GM18502 (cell line): ENCODE measurements at regions not wholly inside any gene's neighbourhood (a gene's known extent, or its start where the extent isn't known, plus 50 kb on each side); places are given as distances from the start of the nearest gene placed in this dataset.
"Not testable (repeated sequence)": the region's sequence is repeated elsewhere in the genome, so short reads cannot be mapped to it uniquely, and the experiment has no call there.

Experiments used
- ATAC-seq: cut with Tn5 transposase; IDR thresholded peaks from one replicate; pipeline ENCODE4 v1.9.1; 2021; ENCODE audit warnings: mild to moderate bottlenecking; ENCODE audit not compliant: unreplicated experiment, poor library complexity

DNA sequence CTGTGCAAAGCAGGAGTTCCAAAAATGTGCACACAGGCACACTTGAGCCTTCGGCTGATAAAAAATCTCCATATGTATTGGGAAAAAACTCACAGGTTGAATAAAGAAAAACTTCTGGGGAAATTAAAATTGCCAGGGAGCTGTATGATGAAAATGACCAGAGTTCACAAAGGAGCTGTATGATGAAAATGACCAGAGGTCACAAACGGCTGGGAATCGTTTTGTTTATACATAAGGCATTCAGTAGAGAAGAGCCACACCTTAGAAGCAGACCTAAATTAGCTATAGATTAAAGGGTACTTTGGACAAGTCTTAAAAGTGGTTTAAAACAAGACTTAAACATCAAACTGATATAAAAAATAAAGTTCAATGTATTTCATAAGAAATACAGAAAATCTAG, 251.7 kb upstream of the TMEM132C start:
- no peak for ATAC-seq

DNA sequence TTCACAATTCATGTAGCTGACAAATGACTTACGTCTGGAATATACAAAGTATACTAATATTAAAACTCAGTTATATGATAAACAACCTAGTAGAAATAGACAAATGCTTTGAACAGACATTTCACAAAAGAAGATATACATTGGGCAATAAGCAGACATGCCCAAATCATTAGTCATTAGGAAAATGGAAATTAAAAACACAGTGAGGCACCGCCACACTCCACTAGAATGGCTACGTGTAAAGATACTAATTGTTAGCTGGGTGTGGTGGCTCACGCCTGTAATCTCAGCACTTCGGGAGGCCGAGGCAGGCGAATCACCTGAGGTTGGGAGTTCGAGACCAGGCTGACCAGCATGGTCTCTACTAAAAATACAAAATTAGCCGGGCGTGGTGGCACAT, 248.9 kb upstream of the TMEM132C start:
- ATAC-seq, result no peak

DNA sequence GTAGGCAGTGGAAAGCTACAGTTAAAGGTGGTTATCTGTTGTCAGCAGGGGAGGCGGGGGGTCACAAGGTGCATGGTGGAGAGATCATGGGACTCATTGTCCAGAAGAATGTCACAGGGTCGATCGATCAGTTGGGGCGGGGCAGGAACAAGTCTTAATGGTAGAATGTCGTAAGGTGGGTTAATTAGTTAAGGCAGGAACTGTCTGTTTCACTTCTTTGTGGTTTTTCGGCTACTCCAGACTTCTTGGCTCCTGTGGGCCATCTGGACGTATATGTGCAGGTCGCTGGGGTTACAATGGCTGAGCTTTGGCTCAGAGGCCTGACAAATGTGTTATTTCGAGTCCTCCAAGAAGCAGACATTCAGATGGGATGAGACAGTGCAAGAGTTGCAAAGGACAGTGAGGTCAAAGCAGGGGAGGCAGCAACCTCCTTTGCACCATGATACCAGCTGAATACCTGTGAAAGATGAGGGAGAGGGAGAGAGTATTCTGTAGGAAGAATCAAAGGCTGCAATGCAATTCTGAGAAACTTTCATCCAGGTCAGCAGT, 246.9 kb upstream of the TMEM132C start:
- no peak for ATAC-seq

GRCh38 chr12:128021561-128021960, 245.4 kb upstream of the TMEM132C start:
- no peak for ATAC-seq

DNA sequence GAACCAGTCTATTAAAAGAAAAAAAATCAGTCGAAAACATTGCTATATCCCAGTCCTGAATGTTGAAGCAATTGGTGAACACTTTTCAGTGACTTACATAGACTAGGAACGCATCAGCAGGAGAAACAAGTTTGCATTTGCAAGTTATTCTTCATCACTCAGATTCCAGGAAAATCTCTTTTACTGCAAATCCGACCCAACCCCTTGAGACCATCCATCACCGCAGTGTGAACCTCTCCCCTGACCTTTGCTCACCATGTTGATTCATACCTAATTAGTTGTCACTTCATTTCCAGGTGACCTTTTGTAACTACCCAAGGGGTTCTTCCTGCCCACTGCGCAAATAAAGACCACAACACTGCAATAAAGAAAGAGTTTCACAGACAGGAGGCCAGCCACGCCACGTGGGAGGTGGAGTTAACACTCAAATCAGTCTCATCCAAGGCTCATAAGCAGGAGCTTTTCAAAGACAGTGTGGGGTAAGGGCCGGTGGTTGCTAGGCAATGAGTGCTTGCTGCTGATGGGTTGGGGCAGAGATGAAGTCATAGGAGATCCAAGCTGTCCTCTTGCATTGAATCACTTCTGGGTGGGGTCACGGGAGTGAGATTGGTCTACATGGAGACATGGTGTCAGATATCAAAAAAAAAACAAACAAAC, 241.3 kb upstream of the TMEM132C start:
- no peak for ATAC-seq

DNA sequence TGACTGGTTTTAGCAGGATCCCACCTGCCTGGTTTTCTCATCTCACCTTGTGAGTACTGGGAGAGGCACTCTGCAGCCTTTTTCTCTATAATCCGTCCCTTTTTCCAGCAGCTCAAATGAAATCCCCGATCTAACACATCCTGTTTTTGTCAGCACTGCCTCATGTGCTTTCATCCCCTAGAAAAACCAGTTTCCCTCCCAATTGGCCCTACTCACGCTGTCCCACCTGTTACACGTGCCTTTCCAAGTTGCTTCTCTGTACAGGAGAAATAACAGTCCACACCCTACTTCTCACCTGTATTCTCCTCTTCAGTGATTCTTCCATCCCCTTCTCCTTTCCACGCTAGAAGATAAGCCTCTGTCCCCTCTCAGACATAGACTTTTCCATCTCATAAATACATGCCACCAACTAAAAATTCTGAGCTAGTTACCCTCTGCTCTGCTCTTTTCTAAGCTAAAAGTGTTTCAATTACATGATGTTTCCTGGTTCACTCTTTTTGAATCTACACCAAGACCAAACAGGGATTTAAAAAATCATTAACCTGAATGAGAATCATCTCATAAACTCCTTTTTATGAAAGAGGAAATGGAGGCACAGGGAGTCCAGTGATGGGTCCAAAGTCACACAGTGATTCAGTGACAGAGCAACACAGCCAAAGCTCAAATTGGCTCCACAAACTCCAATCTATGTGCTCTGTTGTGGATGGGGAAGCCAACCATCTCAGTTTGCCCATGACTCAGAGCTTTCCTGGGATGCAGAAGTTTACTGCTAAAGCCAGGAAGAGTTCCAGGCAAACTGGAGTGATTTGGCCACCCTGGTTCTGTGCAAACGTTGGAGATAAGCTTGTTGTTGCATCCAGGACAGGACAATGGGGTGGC, 240.0 kb upstream of the TMEM132C start:
- no peak for ATAC-seq

GRCh38 chr12:128033473-128033872, 233.5 kb upstream of the TMEM132C start:
- ATAC-seq, result no peak

DNA sequence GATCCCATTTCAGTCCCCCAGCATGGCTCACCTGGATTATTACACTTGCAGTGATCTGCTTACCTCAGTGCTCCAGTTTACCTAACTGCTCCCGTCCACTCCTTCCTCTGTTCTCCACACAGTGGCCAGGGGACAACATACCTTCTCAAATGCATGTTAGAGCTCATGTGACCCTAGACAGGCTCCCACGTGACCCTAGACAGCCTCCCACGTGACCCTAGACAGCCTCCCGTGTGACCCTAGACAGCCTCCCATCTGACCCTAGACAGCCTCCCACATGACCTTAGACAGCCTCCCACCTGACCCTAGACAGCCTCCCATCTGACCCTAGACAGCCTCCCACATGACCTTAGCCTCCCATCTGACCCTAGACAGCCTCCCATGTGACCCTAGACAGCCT, 226.0 kb upstream of the TMEM132C start:
- ATAC-seq, result no peak

GRCh38 chr12:128042283-128042682, 224.7 kb upstream of the TMEM132C start:
- ATAC-seq, result not testable (repeated sequence)

GRCh38 chr12:128042825-128043224, 224.1 kb upstream of the TMEM132C start:
- ATAC-seq, result no peak

- no peak for ATAC-seq
Measured at GRCh38 chr12:128043317-128043716, 223.7 kb upstream of the TMEM132C start.

DNA sequence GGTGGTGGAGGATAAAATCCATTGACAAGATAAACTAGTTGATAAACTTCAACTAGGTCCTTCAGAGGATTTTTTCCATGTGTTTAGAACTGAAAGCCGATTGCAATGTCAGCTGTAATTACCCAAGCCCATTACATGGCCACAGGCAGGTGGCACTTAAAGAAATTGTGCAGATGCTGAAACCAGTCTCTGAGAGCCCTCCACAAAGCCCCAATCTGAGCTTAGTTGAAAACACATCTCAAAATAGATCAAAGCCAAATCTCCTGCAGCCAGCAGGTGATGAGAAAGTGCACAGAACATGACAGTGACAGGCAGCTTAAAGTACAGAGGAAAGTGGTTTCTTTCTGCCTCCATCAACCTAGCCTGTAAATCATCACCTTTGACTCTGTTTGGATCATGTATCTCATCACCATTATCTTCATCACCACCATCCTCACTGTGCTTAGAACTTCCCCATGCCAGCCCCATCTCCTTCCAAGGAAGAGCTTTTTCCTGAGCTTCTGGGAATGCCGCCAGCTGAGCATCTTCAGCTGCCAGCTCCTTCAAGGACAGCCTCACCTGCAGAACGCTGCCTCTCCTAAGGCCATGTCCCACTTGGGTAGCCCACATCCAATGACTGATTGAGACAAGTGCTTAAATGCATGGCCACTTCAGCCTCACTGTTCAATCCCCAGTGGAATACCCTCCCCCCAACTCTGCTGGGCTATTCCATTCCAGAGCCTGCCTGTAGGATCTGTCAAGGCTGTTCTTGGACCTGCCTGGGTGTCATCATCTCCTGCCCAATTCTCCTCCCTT, 219.5 kb upstream of the TMEM132C start:
- no peak for ATAC-seq

GRCh38 chr12:128052331-128052730, 214.6 kb upstream of the TMEM132C start:
- ATAC-seq, result no peak

DNA sequence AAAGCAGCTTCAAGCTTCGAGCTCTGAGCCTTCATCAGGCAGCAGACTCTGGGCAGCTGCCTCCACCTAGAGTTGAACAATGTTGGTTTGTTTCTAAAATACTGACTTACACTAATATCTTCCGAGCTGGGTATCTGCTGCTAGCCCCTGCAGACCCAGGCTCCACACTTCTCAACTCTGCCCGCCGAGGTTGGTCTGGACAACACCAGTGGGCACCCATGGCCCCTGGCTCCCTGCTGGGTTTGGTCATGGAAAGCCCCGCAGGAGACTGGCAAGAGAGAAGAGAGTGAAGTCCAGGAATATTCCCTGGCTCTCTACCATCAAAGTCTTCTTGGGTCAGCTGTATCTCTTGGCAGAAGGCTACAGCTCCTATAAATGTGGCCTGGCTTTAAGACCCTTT, 214.2 kb upstream of the TMEM132C start:
- no peak for ATAC-seq

DNA sequence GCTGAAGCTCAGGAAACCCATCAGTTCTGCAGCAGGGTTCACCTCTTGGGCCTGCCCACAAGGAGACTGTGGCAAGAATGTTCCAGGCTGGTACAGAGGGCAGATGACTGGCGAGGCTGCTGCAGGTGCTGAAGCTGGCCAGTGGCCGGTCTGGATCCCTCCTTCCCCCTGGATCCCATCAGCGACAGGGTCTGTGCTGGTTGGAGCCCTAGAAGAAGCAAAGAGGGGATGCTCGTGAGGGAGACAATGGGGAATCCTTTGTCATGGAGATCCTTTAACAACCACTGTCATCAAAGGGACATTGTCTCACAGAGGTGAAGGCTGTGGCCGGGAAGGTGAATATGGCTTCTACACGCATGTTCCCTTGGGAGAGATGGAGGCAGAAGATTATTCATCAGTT, 211.4 kb upstream of the TMEM132C start:
- ATAC-seq, result no peak

GRCh38 chr12:128056136-128056801, 210.7 kb upstream of the TMEM132C start:
- ATAC-seq, result no peak

- no peak for ATAC-seq
Measured at GRCh38 chr12:128057586-128057985, 209.4 kb upstream of the TMEM132C start.

DNA sequence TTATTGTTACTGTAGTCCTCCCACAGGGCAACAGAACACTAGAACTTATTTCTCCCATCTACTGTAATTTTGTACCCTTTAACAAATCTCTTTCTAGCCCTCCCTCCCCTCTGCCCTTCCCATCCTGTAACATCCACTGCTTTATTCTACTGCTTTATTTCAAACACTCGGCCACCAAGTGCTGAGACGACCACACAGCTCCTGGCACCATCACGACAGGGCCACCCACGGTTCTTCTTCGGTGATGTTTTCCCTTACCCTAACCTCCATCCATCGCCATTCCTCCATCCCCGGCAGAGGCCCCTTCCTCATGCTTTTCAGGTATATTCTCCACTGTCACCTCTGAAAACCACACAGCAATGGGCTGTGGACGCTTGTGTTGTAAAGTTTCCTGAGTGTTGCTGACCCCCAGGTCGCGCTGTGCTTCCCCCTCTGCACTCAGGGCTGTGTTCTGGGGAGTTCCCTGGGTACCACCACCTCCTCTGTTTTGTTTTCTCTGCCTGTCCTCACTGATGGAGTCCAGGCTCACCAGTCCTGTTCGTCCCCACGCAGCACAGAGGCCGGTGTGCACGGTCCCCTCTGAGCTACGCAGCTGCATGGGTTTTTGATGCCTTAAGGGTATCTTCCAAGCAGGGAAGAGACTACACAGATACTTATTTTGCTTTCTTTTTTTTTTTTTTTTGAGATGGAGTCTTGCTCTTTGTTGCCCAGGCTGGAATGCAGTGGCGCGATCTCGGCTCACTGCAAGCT, 207.2 kb upstream of the TMEM132C start:
- no peak for ATAC-seq

GRCh38 chr12:128068211-128068610, 198.8 kb upstream of the TMEM132C start:
- no peak for ATAC-seq
